Body of pancreas (tissue), 4 donors: ENCODE measurements at regions not wholly inside any gene's neighbourhood (a gene's known extent, or its start where the extent isn't known, plus 50 kb on each side); places are given as distances from the start of the nearest gene placed in this dataset.
"Not testable (repeated sequence)": the region's sequence is repeated elsewhere in the genome, so short reads cannot be mapped to it uniquely, and the experiment has no call there.

Source experiments
- ATAC-seq: fragments of 150-250 bp; one replicate; pipeline ENCODE4 v1.9.1; 2016
- DNase-seq, 4 donors: peaks; one replicate each; pipeline ENCODE4 v3.0.0-alpha.2; 2019
- H3K27ac ChIP-seq, 4 donors: fragments of 200-600 bp; sonication (generic); 1 replicate in 3 of 4; 2 replicates in 1 of 4; pipeline versions ENCODE4 v1.5.1 to v1.6.1; 2016 to 2019; ENCODE audit warnings: mild to moderate bottlenecking in 1 of 4, mixed read lengths in 1 of 4, moderate library complexity in 1 of 4
- H3K27me3 ChIP-seq, 2 donors: fragments of 200-600 bp; sonication (generic); one replicate each; pipeline ENCODE4 v1.6.0; 2016; ENCODE audit warnings: mild to moderate bottlenecking in 1 of 2
- H3K36me3 ChIP-seq, 2 donors: fragments of 200-600 bp; sonication (generic); replicated peaks in 1 of 2; 2 replicates each; pipeline ENCODE4 v1.5.1; 2016; ENCODE audit warnings: low read depth in 2 of 2; ENCODE audit not compliant: insufficient read depth in 1 of 2
- H3K4me1 ChIP-seq: fragments of 200-600 bp; sonication (generic); one replicate; pipeline ENCODE4 v1.6.0; 2016
- H3K4me3 ChIP-seq, 2 donors: fragments of 200-600 bp; sonication (generic); 1 replicate in 1 of 2; 2 replicates in 1 of 2; pipeline ENCODE4 v1.5.1; 2016 to 2019
- H3K9me3 ChIP-seq, 3 donors: fragments of 200-600 bp; sonication (generic); 1 replicate in 2 of 3; 2 replicates in 1 of 3; pipeline ENCODE4 v1.5.1; 2016
- POLR2A ChIP-seq, 3 donors: fragments of 450-650 bp; IDR thresholded peaks; one replicate each; pipeline ENCODE4 v1.6.1; 2016; ENCODE audit warnings: antibody characterized with exemption in 3 of 3, mild to moderate bottlenecking in 2 of 3
- WGBS, 2 donors: methylation state at CpG; one replicate each; pipeline ENCODE4 v1.1.5; 2017; 5-methylcytosine and 5-hydroxymethylcytosine counted together
- intact Hi-C: fragments of 100-400 bp; cut with DNase I; formaldehyde crosslinking; loops from one replicate; pipeline ENCODE4 v1.15.1; 2023
- TF ChIP-seq, protein P1 (sequence below), 7 experiments: fragments of 450-650 bp in 4 of 7; fragments of 200-600 bp in 3 of 7; sonication (generic) in 3 of 7; IDR thresholded peaks; one replicate each; pipeline ENCODE4 v1.5.1; 2016 to 2019; ENCODE audit warnings: antibody characterized with exemption in 7 of 7

GRCh38 chr6:11459079-11459610 lies 78.4 kb upstream of the TMEM170B start:
- Histone ChIP-seq H3K36me3 (no peaks in the 10 kb centered on the region), H3K27me3 (no peaks in the 10 kb centered on the region), H3K9me3 (no peaks in the 10 kb centered on the region), H3K4me1 (no peaks in the 10 kb centered on the region), H3K4me3 (no peak overlapping the region), H3K27ac (no peak overlapping the region)
- TF ChIP-seq POLR2A (IDR thresholded peaks at IDR 0.05): no peak
- TF ChIP-seq, protein P1, sequence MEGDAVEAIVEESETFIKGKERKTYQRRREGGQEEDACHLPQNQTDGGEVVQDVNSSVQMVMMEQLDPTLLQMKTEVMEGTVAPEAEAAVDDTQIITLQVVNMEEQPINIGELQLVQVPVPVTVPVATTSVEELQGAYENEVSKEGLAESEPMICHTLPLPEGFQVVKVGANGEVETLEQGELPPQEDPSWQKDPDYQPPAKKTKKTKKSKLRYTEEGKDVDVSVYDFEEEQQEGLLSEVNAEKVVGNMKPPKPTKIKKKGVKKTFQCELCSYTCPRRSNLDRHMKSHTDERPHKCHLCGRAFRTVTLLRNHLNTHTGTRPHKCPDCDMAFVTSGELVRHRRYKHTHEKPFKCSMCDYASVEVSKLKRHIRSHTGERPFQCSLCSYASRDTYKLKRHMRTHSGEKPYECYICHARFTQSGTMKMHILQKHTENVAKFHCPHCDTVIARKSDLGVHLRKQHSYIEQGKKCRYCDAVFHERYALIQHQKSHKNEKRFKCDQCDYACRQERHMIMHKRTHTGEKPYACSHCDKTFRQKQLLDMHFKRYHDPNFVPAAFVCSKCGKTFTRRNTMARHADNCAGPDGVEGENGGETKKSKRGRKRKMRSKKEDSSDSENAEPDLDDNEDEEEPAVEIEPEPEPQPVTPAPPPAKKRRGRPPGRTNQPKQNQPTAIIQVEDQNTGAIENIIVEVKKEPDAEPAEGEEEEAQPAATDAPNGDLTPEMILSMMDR (IDR thresholded peaks at IDR 0.05): no peak
- intact Hi-C loops: no loop called here
- DNase-seq (no peak), ATAC-seq (no peak)
- 89% methylated on average over 2 of the region's 2 CpGs for WGBS, 2 donors

DNA sequence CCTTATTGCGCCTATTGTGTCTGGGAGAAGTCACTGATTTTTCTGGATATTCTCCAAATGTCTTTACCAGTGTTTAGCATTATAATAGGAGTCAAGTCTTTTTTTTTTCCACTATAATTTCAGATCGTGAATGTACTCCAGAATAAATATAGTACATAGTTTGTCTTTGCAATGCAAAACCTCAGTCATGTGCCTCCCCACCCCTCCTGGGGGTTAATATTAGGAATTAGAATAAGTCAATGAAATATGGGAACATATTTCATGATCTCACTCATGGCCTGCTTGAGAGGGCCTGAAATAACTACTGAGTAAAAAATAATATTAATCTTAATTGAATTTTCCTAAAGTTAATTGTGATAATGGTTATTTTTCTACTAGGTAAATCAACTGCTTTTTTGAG lies 79.0 kb upstream of the TMEM170B start:
- Histone ChIP-seq H3K4me1 (no peaks in the 10 kb centered on the region), H3K9me3 (no peaks in the 10 kb centered on the region), H3K27me3 (no peaks in the 10 kb centered on the region), H3K4me3 (no peak overlapping the region), H3K27ac (no peak overlapping the region), H3K36me3 (no peaks in the 10 kb centered on the region)
- intact Hi-C loops: no loop called here
- no peak for TF ChIP-seq POLR2A (IDR thresholded peaks at IDR 0.05)
- TF ChIP-seq, protein P1 (IDR thresholded peaks at IDR 0.05): no peak
- DNase-seq (no peak), ATAC-seq (no peak)
- 54 to 64% methylated on average over 2 of the region's 2 CpGs for WGBS, 2 donors

DNA sequence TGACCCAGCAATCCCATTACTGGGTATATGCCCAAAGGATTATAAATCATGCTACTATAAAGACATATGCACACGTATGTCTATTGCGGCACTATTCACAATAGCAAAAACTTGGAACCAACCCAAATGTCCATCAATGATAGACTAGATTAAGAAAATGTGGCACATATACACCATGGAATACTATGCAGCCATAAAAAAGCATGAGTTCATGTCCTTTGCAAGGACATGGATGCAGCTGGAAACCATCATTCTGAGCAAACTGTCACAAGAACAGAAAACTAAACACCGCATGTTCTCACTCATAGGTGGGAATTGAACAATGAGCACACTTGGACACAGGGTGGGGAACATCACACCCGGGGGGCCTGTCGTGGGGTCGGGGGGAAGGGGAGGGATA lies 80.1 kb upstream of the TMEM170B start:
- WGBS, 2 donors: 87 to 88% methylated on average over 6 of the region's 6 CpGs
- H3K4me1 ChIP-seq, intact Hi-C loops, H3K4me3 ChIP-seq, H3K27ac ChIP-seq, H3K9me3 ChIP-seq, H3K36me3 ChIP-seq, ATAC-seq, DNase-seq, H3K27me3 ChIP-seq: not testable (repeated sequence)

DNA sequence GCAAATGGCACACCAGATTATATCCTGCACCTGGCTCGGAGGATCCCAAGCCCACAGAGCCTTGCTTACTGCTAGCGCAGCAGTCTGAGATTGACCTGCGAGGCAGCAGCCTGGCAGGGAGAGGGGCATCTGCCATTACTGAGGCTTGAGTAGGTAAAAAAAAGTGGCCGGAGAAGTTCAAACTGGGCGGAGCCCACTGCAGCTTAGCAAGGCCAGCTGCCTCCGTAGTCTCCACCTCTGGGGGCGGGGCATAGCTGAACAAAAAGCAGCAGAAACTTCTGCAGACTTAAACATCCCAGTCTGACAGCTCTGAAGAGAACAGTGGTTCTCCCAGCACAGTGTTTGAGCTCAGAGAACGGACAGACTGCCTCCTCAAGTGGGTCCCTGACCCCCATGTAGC lies 85.4 kb upstream of the TMEM170B start:
- H3K9me3 ChIP-seq, H3K4me3 ChIP-seq, H3K27me3 ChIP-seq, intact Hi-C loops, H3K27ac ChIP-seq, H3K36me3 ChIP-seq, DNase-seq, H3K4me1 ChIP-seq, ATAC-seq: not testable (repeated sequence)
- WGBS, 2 donors: 85 to 89% methylated on average over 7 to 8 of the region's 8 CpGs

DNA sequence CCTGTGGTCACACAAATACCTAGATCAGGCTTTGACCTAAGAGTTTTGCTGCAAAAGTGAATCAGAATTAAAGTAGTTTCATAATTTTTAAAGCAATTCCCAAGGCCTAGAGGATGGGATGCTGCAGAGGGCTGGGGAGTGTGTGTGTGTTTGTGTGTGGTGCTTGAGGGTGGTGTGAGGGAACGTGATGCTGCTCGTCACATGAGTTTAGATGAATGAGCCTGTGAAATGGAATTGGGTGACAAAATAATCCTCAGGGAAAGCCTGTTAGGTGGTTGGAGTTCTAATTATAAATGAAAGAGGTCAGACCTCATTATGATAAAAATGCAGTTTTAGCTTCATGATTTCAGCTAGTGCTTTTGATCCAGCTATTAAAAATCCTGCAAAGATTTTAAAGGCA lies 87.5 kb upstream of the TMEM170B start:
- WGBS, 2 donors: 54 to 81% methylated on average over 2 of the region's 2 CpGs
- Histone ChIP-seq H3K9me3 (no peaks in the 10 kb centered on the region), H3K4me1 (no peaks in the 10 kb centered on the region), H3K4me3 (no peak overlapping the region), H3K36me3 (no peaks in the 10 kb centered on the region), H3K27ac (no peak overlapping the region), H3K27me3 (no peaks in the 10 kb centered on the region)
- intact Hi-C loops: no loop called here
- no peak for ATAC-seq
- TF ChIP-seq, protein P1 (IDR thresholded peaks at IDR 0.05): no peak
- no peak for TF ChIP-seq POLR2A (IDR thresholded peaks at IDR 0.05)
- no peak for DNase-seq

GRCh38 chr6:11449408-11449807 lies 88.1 kb upstream of the TMEM170B start:
- no peaks in the 10 kb centered on the region for H3K9me3 ChIP-seq
- TF ChIP-seq, protein P1 (IDR thresholded peaks at IDR 0.05): no peak
- no peak for TF ChIP-seq POLR2A (IDR thresholded peaks at IDR 0.05)
- no peaks in the 10 kb centered on the region for H3K4me1 ChIP-seq
- no peak for ATAC-seq
- no peak for DNase-seq
- no peaks in the 10 kb centered on the region for H3K36me3 ChIP-seq
- no peak overlapping the region for H3K27ac ChIP-seq
- 70 to 84% methylated on average over 2 of the region's 2 CpGs for WGBS, 2 donors
- H3K27me3 ChIP-seq: no peaks in the 10 kb centered on the region
- no peak overlapping the region for H3K4me3 ChIP-seq
- intact Hi-C loops: no loop called here
